Gastroesophageal sphincter (tissue), 3 donors: ENCODE measurements at regions not wholly inside any gene's neighbourhood (a gene's known extent, or its start where the extent isn't known, plus 50 kb on each side); places are given as distances from the start of the nearest gene placed in this dataset.

Source experiments
- CTCF ChIP-seq, 4 experiments: fragments of 200-600 bp in 2 of 4; fragments of 450-650 bp in 2 of 4; sonication (generic) in 1 of 4; IDR thresholded peaks; one replicate each; pipeline ENCODE4 v1.5.1; 2017 to 2019; ENCODE audit warnings: antibody characterized with exemption in 4 of 4, mild to moderate bottlenecking in 2 of 4, moderate library complexity in 2 of 4
- POLR2A ChIP-seq, 2 donors: fragments of 450-650 bp; IDR thresholded peaks; one replicate each; pipeline ENCODE4 v1.6.1; 2017; ENCODE audit warnings: antibody characterized with exemption in 2 of 2, mild to moderate bottlenecking in 2 of 2, moderate library complexity in 1 of 2
- POLR2AphosphoS5 ChIP-seq: sonication (generic); formaldehyde crosslinking; IDR thresholded peaks from one replicate; pipeline ENCODE4 v1.6.1; 2017; ENCODE audit warnings: antibody characterized with exemption

GRCh38 chr14:53316504-53316903 is 163.4 kb upstream of the DDHD1 start:
- TF ChIP-seq CTCF (IDR thresholded peaks at IDR 0.05): no peak
- no peak for TF ChIP-seq POLR2A (IDR thresholded peaks at IDR 0.05)
- no peak for TF ChIP-seq POLR2AphosphoS5
